ENCODE measurements at regions not wholly inside any gene's neighbourhood (a gene's known extent, or its start where the extent isn't known, plus 50 kb on each side); places are given as distances from the start of the nearest gene placed in this dataset.

DNA sequence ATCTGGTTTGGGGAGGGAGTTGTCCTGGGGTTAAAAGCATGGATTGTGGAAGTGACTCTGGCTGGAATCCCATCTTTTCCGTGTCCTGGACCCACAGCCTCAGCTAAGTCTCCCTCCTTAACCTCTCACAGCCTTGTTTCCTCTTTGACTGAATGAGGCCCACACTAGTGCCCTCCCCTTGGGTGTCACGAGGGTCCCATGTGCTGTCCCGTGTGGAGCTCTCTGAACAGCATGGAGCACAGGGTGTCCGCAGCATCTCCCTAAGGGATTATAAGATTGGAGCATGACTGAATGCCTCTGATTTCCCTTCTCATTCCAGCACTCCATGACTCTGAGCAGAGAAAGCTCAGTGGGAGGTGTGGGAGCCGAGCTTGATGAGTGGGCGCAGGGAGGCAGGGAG lies 182.5 kb downstream of the TEX29 start:
- TF ChIP-seq, protein P1, sequence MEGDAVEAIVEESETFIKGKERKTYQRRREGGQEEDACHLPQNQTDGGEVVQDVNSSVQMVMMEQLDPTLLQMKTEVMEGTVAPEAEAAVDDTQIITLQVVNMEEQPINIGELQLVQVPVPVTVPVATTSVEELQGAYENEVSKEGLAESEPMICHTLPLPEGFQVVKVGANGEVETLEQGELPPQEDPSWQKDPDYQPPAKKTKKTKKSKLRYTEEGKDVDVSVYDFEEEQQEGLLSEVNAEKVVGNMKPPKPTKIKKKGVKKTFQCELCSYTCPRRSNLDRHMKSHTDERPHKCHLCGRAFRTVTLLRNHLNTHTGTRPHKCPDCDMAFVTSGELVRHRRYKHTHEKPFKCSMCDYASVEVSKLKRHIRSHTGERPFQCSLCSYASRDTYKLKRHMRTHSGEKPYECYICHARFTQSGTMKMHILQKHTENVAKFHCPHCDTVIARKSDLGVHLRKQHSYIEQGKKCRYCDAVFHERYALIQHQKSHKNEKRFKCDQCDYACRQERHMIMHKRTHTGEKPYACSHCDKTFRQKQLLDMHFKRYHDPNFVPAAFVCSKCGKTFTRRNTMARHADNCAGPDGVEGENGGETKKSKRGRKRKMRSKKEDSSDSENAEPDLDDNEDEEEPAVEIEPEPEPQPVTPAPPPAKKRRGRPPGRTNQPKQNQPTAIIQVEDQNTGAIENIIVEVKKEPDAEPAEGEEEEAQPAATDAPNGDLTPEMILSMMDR (IDR thresholded peaks at IDR 0.05) = no peak
- H3K4me3 ChIP-seq = no peak overlapping the region
- no peak overlapping the region for H3K27ac ChIP-seq
- no peaks in the 10 kb centered on the region for H3K4me1 ChIP-seq
- H3K27me3 ChIP-seq = no peaks in the 10 kb centered on the region
- peaks cover 0 to 5% of the 10 kb centered on the region in 2 donors for H3K9me3 ChIP-seq
- no peaks in the 10 kb centered on the region for H3K36me3 ChIP-seq
- DNase-seq (ENCODE audit: low spot score) = no peak

GRCh38 chr13:111503376-111503775 lies 182.9 kb downstream of the TEX29 start:
- TF ChIP-seq, protein P1 (IDR thresholded peaks at IDR 0.05) = no peak
- Histone ChIP-seq H3K27ac (no peak overlapping the region), H3K27me3 (no peaks in the 10 kb centered on the region), H3K4me1 (no peaks in the 10 kb centered on the region), H3K36me3 (no peaks in the 10 kb centered on the region), H3K4me3 (no peak overlapping the region), H3K9me3 (peaks cover 0 to 5% of the 10 kb centered on the region in 2 donors)
- DNase-seq (ENCODE audit: low spot score) = no peak

- peaks cover 0 to 5% of the 10 kb centered on the region in 2 donors for H3K9me3 ChIP-seq
- no peak overlapping the region for H3K27ac ChIP-seq
- TF ChIP-seq, protein P1 (IDR thresholded peaks at IDR 0.05) = no peak
- H3K36me3 ChIP-seq = no peaks in the 10 kb centered on the region
- no peak overlapping the region for H3K4me3 ChIP-seq
- no peak for DNase-seq (ENCODE audit: low spot score)
- H3K4me1 ChIP-seq = no peaks in the 10 kb centered on the region
- no peaks in the 10 kb centered on the region for H3K27me3 ChIP-seq
Measured at GRCh38 chr13:111503905-111504695, 183.7 kb downstream of the TEX29 start.

DNA sequence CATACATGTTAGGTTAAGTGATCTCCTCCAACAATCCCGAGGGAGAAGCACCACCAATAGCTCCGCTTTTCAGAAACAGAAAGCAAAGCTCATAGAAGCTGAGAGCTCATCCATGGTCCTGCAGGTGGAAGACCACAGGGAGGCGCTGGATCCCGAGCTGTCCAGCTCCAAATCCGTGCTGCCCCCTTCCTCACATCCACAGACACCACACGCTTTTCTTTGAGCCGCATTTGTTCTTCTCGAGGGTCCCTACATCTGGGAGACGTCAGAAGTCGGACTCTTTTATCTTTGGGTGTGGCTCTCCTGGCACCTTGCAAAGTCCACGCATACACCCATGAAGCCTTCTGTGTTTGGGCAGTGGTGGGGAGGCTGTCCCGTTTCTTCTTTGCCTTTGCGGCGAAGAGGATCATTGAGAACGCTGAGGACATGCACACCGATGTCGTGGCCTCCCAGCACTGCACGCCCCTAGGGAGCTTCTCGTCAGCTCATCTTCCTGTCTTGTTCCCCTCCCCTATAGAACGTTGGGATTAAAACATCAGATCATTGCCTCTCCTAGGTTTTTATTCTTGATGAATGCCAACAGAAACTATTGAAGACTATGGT lies 184.8 kb downstream of the TEX29 start:
- Histone ChIP-seq H3K27ac (no peak overlapping the region), H3K4me3 (no peak overlapping the region), H3K9me3 (peaks cover 0 to 5% of the 10 kb centered on the region in 2 donors), H3K4me1 (no peaks in the 10 kb centered on the region), H3K27me3 (no peaks in the 10 kb centered on the region), H3K36me3 (no peaks in the 10 kb centered on the region)
- DNase-seq (ENCODE audit: low spot score) = no peak
- TF ChIP-seq, protein P1 (IDR thresholded peaks at IDR 0.05) = peak in 1 of 2 donors; percentile 47

GRCh38 chr13:111506125-111506524 lies 185.7 kb downstream of the TEX29 start:
- no peak overlapping the region for H3K4me3 ChIP-seq
- TF ChIP-seq, protein P1 (IDR thresholded peaks at IDR 0.05) = no peak
- no peak for DNase-seq (ENCODE audit: low spot score)
- H3K9me3 ChIP-seq = peaks cover 0 to 5% of the 10 kb centered on the region in 2 donors
- H3K4me1 ChIP-seq = no peaks in the 10 kb centered on the region
- H3K36me3 ChIP-seq = no peaks in the 10 kb centered on the region
- H3K27me3 ChIP-seq = no peaks in the 10 kb centered on the region
- H3K27ac ChIP-seq = no peak overlapping the region
